HG02759 (cell line): ENCODE measurements at regions not wholly inside any gene's neighbourhood (a gene's known extent, or its start where the extent isn't known, plus 50 kb on each side); places are given as distances from the start of the nearest gene placed in this dataset.
"Not testable (repeated sequence)": the region's sequence is repeated elsewhere in the genome, so short reads cannot be mapped to it uniquely, and the experiment has no call there.

Experiments used
- ATAC-seq: cut with Tn5 transposase; IDR thresholded peaks from one replicate; pipeline ENCODE4 v1.9.1; 2021; ENCODE audit warnings: mild to moderate bottlenecking, moderate library complexity; ENCODE audit not compliant: unreplicated experiment

- not testable (repeated sequence) for ATAC-seq
These were observed 221.6 kb upstream of the PLGLB2 start for GRCh38 chr2:87526258-87526657.

- ATAC-seq: not testable (repeated sequence)
These were observed 215.7 kb upstream of the PLGLB2 start for GRCh38 chr2:87531968-87532715.

- ATAC-seq: not testable (repeated sequence)
These were observed 214.3 kb upstream of the PLGLB2 start for GRCh38 chr2:87533390-87534272.

GRCh38 chr2:87534273-87534889 is 213.5 kb upstream of the PLGLB2 start:
- ATAC-seq: not testable (repeated sequence)

GRCh38 chr2:87536427-87536826 is 211.5 kb upstream of the PLGLB2 start:
- ATAC-seq: not testable (repeated sequence)

GRCh38 chr2:87537251-87537671 is 210.6 kb upstream of the PLGLB2 start:
- ATAC-seq: not testable (repeated sequence)

- not testable (repeated sequence) for ATAC-seq
These were observed 209.6 kb upstream of the PLGLB2 start for GRCh38 chr2:87538268-87538667.

- not testable (repeated sequence) for ATAC-seq
These were observed 208.5 kb upstream of the PLGLB2 start for GRCh38 chr2:87539151-87539943.

GRCh38 chr2:87540242-87540641 is 207.6 kb upstream of the PLGLB2 start:
- not testable (repeated sequence) for ATAC-seq

GRCh38 chr2:87542599-87543174 is 205.2 kb upstream of the PLGLB2 start:
- ATAC-seq: not testable (repeated sequence)

GRCh38 chr2:87543797-87544196 is 204.1 kb upstream of the PLGLB2 start:
- not testable (repeated sequence) for ATAC-seq

- ATAC-seq: not testable (repeated sequence)
These were observed 200.8 kb upstream of the PLGLB2 start for GRCh38 chr2:87547106-87547505.

GRCh38 chr2:87547966-87548365 is 199.9 kb upstream of the PLGLB2 start:
- not testable (repeated sequence) for ATAC-seq

- not testable (repeated sequence) for ATAC-seq
These were observed 199.0 kb upstream of the PLGLB2 start for GRCh38 chr2:87548681-87549536.

- ATAC-seq: not testable (repeated sequence)
These were observed 198.2 kb upstream of the PLGLB2 start for GRCh38 chr2:87549561-87550202.

- not testable (repeated sequence) for ATAC-seq
These were observed 193.2 kb upstream of the PLGLB2 start for GRCh38 chr2:87554678-87555077.

- not testable (repeated sequence) for ATAC-seq
These were observed 192.8 kb upstream of the PLGLB2 start for GRCh38 chr2:87555082-87555481.

- ATAC-seq: not testable (repeated sequence)
These were observed 188.9 kb upstream of the PLGLB2 start for GRCh38 chr2:87559001-87559400.

- not testable (repeated sequence) for ATAC-seq
These were observed 188.2 kb upstream of the PLGLB2 start for GRCh38 chr2:87559735-87560134.
